ENCODE measurements at regions not wholly inside any gene's neighbourhood (a gene's known extent, or its start where the extent isn't known, plus 50 kb on each side); places are given as distances from the start of the nearest gene placed in this dataset.

- DNase-seq (ENCODE audit: low spot score), result peak; percentile 5
Measured at GRCh38 chr14:105844047-105844630, 317.8 kb downstream of the TMEM121 start.

GRCh38 chr14:105844810-105845724, 318.7 kb downstream of the TMEM121 start:
- DNase-seq (ENCODE audit: low spot score), result peak; percentile 11

GRCh38 chr14:105845725-105846309, 319.4 kb downstream of the TMEM121 start:
- peak; percentile 9 for DNase-seq (ENCODE audit: low spot score)

- DNase-seq (ENCODE audit: low spot score), result no peak
Measured at GRCh38 chr14:105846312-105846711, 319.9 kb downstream of the TMEM121 start.

- no peak for DNase-seq (ENCODE audit: low spot score)
Measured at GRCh38 chr14:105847400-105847799, 321.0 kb downstream of the TMEM121 start.

- peak; percentile 2 for DNase-seq (ENCODE audit: low spot score)
Measured at GRCh38 chr14:105848570-105848969, 322.2 kb downstream of the TMEM121 start.

- peak; percentile 11 for DNase-seq (ENCODE audit: low spot score)
Measured at GRCh38 chr14:105849933-105850626, 323.7 kb downstream of the TMEM121 start.

- peak; percentile 10 for DNase-seq (ENCODE audit: low spot score)
Measured at GRCh38 chr14:105850853-105851581, 324.6 kb downstream of the TMEM121 start.

GRCh38 chr14:105851716-105852377, 325.5 kb downstream of the TMEM121 start:
- DNase-seq (ENCODE audit: low spot score), result peak; percentile 14

- peak; percentile 20 for DNase-seq (ENCODE audit: low spot score)
Measured at GRCh38 chr14:105852378-105853088, 326.1 kb downstream of the TMEM121 start.

GRCh38 chr14:105853089-105853906, 326.9 kb downstream of the TMEM121 start:
- DNase-seq (ENCODE audit: low spot score), result peak; percentile 12

- DNase-seq (ENCODE audit: low spot score), result peak; percentile 12
Measured at GRCh38 chr14:105853907-105854599, 327.7 kb downstream of the TMEM121 start.

- DNase-seq (ENCODE audit: low spot score), result peak; percentile 16
Measured at GRCh38 chr14:105854600-105855245, 328.3 kb downstream of the TMEM121 start.

- peak; percentile 20 for DNase-seq (ENCODE audit: low spot score)
Measured at GRCh38 chr14:105855246-105855892, 329.0 kb downstream of the TMEM121 start.

GRCh38 chr14:105855893-105856675, 329.7 kb downstream of the TMEM121 start:
- DNase-seq (ENCODE audit: low spot score), result peak; percentile 16

GRCh38 chr14:105856676-105857219, 330.4 kb downstream of the TMEM121 start:
- peak; percentile 14 for DNase-seq (ENCODE audit: low spot score)
